ENCODE measurements at regions not wholly inside any gene's neighbourhood (a gene's known extent, or its start where the extent isn't known, plus 50 kb on each side); places are given as distances from the start of the nearest gene placed in this dataset.
"Not testable (repeated sequence)": the region's sequence is repeated elsewhere in the genome, so short reads cannot be mapped to it uniquely, and the experiment has no call there.

GRCh38 chr13:44833626-44834025 is 155.6 kb downstream of the NUFIP1 start:
- no peak for DNase-seq
- H3K27ac Mint-ChIP-seq, result no peak overlapping the region
- no peak overlapping the region for H3K4me3 Mint-ChIP-seq
- no peak for ATAC-seq
- H3K4me1 Mint-ChIP-seq, result no peaks in the 10 kb centered on the region
- no peaks in the 10 kb centered on the region for H3K9me3 Mint-ChIP-seq
- H3K36me3 Mint-ChIP-seq (ENCODE audit: low read depth), result no peaks in the 10 kb centered on the region
- H3K27me3 Mint-ChIP-seq, result peaks cover 2% of the 10 kb centered on the region

GRCh38 chr13:44833139-44833538 is 156.1 kb downstream of the NUFIP1 start:
- no peak for ATAC-seq
- no peak for DNase-seq
- H3K4me1 Mint-ChIP-seq, result no peaks in the 10 kb centered on the region
- peaks cover 2% of the 10 kb centered on the region for H3K27me3 Mint-ChIP-seq
- H3K27ac Mint-ChIP-seq, result no peak overlapping the region
- H3K9me3 Mint-ChIP-seq, result no peaks in the 10 kb centered on the region
- H3K4me3 Mint-ChIP-seq, result no peak overlapping the region
- no peaks in the 10 kb centered on the region for H3K36me3 Mint-ChIP-seq (ENCODE audit: low read depth)

GRCh38 chr13:44826591-44827350 is 162.5 kb downstream of the NUFIP1 start:
- Mint-ChIP-seq H3K27ac (no peak overlapping the region), H3K4me1 (no peaks in the 10 kb centered on the region), H3K9me3 (no peaks in the 10 kb centered on the region), H3K27me3 (peaks cover 5% of the 10 kb centered on the region), H3K4me3 (no peak overlapping the region), H3K36me3 (ENCODE audit: low read depth) (no peaks in the 10 kb centered on the region)
- DNase-seq (no peak), ATAC-seq (no peak)

- Mint-ChIP-seq H3K4me1 (no peaks in the 10 kb centered on the region), H3K27ac (no peak overlapping the region)
- ATAC-seq, result no peak
These were observed 163.3 kb downstream of the NUFIP1 start for GRCh38 chr13:44825953-44826352.

GRCh38 chr13:44823555-44823954 is 165.7 kb downstream of the NUFIP1 start:
- not testable (repeated sequence) for H3K27me3 Mint-ChIP-seq; H3K27ac Mint-ChIP-seq; H3K36me3 Mint-ChIP-seq (ENCODE audit: low read depth); DNase-seq; H3K4me3 Mint-ChIP-seq; H3K9me3 Mint-ChIP-seq; ATAC-seq
- H3K4me1 Mint-ChIP-seq, result peaks cover 13% of the 10 kb centered on the region

More at GRCh38 chr13:44825953-44826352, 163.3 kb downstream of the NUFIP1 start:
- Mint-ChIP-seq H3K9me3 (no peaks in the 10 kb centered on the region), H3K27me3 (peaks cover 3% of the 10 kb centered on the region), H3K36me3 (ENCODE audit: low read depth) (no peaks in the 10 kb centered on the region), H3K4me3 (no peak overlapping the region)
- no peak for DNase-seq

DNA sequence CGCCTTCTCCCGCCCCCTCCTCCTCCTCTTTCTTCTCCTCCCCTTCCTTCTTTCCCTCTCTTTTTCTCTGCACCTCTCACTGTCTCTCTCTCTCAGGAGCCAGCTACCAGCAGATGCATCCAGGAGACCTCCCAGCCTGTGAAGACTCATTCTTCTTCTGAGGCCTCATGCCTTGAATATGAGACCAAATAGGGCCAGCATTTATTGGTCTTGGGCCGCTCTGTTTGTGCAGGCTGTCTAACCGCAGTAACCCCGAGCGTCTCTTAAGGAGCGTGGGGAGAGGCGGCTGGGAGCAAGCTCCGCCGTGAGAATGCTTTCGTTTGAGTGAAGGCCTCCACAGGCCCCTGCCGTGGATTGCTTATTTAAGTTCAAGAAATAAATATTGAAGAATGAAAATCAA is 167.0 kb downstream of the NUFIP1 start:
- DNase-seq (no peak), ATAC-seq (no peak)
- Mint-ChIP-seq H3K27ac (no peak overlapping the region), H3K36me3 (ENCODE audit: low read depth) (no peaks in the 10 kb centered on the region), H3K27me3 (peaks cover 7% of the 10 kb centered on the region), H3K4me3 (no peak overlapping the region), H3K4me1 (peaks cover 16% of the 10 kb centered on the region), H3K9me3 (no peaks in the 10 kb centered on the region)

DNA sequence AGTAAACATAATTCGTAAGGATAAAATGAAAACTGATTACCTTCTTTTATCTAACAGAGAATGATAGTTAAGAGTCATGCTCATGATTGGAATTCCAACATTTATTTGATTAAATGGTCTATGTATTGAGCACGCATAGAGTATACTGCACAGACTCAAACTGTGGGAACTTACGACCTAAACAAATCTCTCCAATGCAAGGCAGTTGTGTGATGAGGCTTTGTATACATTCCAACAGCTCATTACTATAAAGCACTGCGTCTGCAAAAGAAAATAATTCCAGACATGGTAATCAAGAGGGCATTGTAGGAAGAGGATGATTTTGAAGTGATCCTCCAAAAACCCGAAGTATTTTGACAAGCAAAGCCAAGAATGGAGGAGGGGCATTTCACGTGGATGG is 169.5 kb downstream of the NUFIP1 start:
- ATAC-seq, result no peak
- Mint-ChIP-seq H3K27ac (no peak overlapping the region), H3K4me1 (peaks cover 26% of the 10 kb centered on the region)

GRCh38 chr13:44819245-44819644 is 170.0 kb downstream of the NUFIP1 start:
- no peak overlapping the region for H3K4me3 Mint-ChIP-seq
- H3K27me3 Mint-ChIP-seq, result peaks cover 14% of the 10 kb centered on the region
- peak overlapping the region; percentile 49 for H3K27ac Mint-ChIP-seq
- peaks cover 26% of the 10 kb centered on the region for H3K4me1 Mint-ChIP-seq
- H3K36me3 Mint-ChIP-seq (ENCODE audit: low read depth), result no peaks in the 10 kb centered on the region
- peak; percentile 5 for DNase-seq
- peak; percentile 89 for ATAC-seq
- H3K9me3 Mint-ChIP-seq, result no peaks in the 10 kb centered on the region

More for the DNA sequence above, 169.5 kb downstream of the NUFIP1 start:
- H3K9me3 Mint-ChIP-seq, result no peaks in the 10 kb centered on the region
- DNase-seq, result no peak
- no peak overlapping the region for H3K4me3 Mint-ChIP-seq
- H3K27me3 Mint-ChIP-seq, result peaks cover 14% of the 10 kb centered on the region
- no peaks in the 10 kb centered on the region for H3K36me3 Mint-ChIP-seq (ENCODE audit: low read depth)

DNA sequence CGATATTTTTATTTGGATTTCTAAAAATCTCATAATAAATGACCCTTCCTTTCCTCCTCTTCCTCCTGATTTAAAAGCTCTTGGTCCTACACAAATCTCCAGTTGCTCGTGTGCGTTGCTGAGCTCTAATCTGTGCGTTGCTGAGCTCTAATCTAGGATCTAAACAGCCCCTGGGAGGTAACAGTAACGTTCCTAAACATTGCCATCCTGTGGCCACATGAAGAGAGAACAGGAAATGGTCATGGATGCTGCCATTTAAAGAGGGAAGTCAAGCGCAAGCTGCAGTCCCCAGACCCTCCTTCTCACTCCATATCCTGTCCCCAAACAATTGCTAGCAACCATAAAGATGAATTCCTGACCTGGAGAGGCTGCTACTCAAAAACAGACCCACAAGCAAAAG is 170.8 kb downstream of the NUFIP1 start:
- H3K4me1 Mint-ChIP-seq, result peaks cover 26% of the 10 kb centered on the region
- no peaks in the 10 kb centered on the region for H3K9me3 Mint-ChIP-seq
- DNase-seq (no peak), ATAC-seq (no peak)
- peaks cover 14% of the 10 kb centered on the region for H3K27me3 Mint-ChIP-seq
- H3K27ac Mint-ChIP-seq, result no peak overlapping the region
- H3K36me3 Mint-ChIP-seq (ENCODE audit: low read depth), result no peaks in the 10 kb centered on the region
- no peak overlapping the region for H3K4me3 Mint-ChIP-seq

- H3K4me3 Mint-ChIP-seq, result no peak overlapping the region
- no peaks in the 10 kb centered on the region for H3K9me3 Mint-ChIP-seq
- H3K27ac Mint-ChIP-seq, result no peak overlapping the region
- peaks cover 26% of the 10 kb centered on the region for H3K4me1 Mint-ChIP-seq
- H3K27me3 Mint-ChIP-seq, result peaks cover 16% of the 10 kb centered on the region
- no peak for ATAC-seq
- no peaks in the 10 kb centered on the region for H3K36me3 Mint-ChIP-seq (ENCODE audit: low read depth)
- DNase-seq, result no peak
These were observed 171.3 kb downstream of the NUFIP1 start for GRCh38 chr13:44818016-44818415.

GRCh38 chr13:44817131-44817671 is 172.1 kb downstream of the NUFIP1 start:
- no peaks in the 10 kb centered on the region for H3K36me3 Mint-ChIP-seq (ENCODE audit: low read depth)
- no peak overlapping the region for H3K4me3 Mint-ChIP-seq
- DNase-seq, result no peak
- H3K4me1 Mint-ChIP-seq, result peaks cover 26% of the 10 kb centered on the region
- H3K27me3 Mint-ChIP-seq, result peaks cover 19% of the 10 kb centered on the region
- H3K9me3 Mint-ChIP-seq, result no peaks in the 10 kb centered on the region
- no peak overlapping the region for H3K27ac Mint-ChIP-seq
- no peak for ATAC-seq

DNA sequence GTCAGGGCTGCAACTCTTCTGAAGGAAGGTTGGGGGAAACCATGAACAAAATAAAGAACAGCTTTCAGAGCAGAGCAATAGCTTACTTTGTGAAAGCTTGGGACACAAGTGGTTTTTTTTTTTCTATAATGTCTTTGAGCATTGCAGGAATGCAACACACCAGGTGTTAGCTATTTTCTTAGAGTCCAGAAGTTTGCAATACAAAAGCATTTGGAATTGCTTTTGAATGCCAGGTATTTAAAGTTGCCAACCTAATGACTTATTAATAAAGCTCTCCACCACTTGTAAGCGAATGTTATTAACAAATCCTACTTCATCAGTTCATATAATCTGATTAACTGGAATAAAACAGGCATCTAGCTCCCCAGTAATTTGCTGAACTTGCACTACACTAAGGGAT is 172.6 kb downstream of the NUFIP1 start:
- H3K9me3 Mint-ChIP-seq, result no peaks in the 10 kb centered on the region
- DNase-seq (no peak), ATAC-seq (no peak)
- H3K4me1 Mint-ChIP-seq, result peaks cover 26% of the 10 kb centered on the region
- no peak overlapping the region for H3K4me3 Mint-ChIP-seq
- H3K36me3 Mint-ChIP-seq (ENCODE audit: low read depth), result no peaks in the 10 kb centered on the region
- no peak overlapping the region for H3K27ac Mint-ChIP-seq
- H3K27me3 Mint-ChIP-seq, result peaks cover 21% of the 10 kb centered on the region

DNA sequence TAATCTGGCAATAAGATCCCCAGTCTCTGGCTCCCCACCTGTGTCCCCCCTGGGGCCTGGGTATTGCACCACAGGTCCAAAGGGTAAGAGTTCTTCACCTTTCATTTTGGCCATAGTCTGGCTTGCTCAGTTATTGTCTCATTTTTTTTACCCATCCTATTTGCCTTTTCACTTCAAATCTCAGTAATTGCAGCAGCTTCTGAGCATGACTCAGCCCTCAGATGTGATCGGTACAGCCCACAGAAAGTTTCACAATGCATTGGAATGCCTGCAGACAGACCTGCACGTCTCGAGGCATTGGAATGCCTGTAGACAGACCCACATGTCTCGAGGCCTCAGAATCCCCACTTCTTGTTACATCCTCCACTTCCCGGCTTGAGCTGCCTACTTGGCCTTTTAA is 173.6 kb downstream of the NUFIP1 start:
- peaks cover 21% of the 10 kb centered on the region for H3K27me3 Mint-ChIP-seq
- DNase-seq (peak; percentile 7), ATAC-seq (peak; percentile 75)
- no peaks in the 10 kb centered on the region for H3K36me3 Mint-ChIP-seq (ENCODE audit: low read depth)
- H3K4me3 Mint-ChIP-seq, result no peak overlapping the region
- peak overlapping the region; percentile 2 for H3K27ac Mint-ChIP-seq
- H3K4me1 Mint-ChIP-seq, result peaks cover 26% of the 10 kb centered on the region
- H3K9me3 Mint-ChIP-seq, result no peaks in the 10 kb centered on the region

DNA sequence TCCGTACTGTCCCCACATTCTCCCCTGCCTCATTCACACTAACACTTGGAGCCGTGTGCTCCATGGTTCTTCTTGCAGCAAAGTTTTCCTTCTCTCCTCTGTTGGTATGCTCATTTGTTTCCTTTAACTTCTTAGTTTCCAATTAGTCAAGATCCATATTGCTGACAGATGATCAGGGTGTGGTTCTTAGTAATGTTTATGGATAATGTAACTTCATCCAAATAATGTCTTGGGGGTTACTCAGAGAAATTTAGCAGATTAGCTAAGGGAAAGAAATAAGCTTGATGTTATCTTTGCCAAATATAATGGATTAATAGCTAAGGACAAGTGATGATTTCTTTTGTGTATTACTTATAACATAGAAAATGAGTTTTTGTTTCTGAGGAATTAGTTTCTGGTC is 174.4 kb downstream of the NUFIP1 start:
- Mint-ChIP-seq H3K4me3 (no peak overlapping the region), H3K27me3 (peaks cover 21% of the 10 kb centered on the region), H3K27ac (no peak overlapping the region), H3K9me3 (no peaks in the 10 kb centered on the region), H3K4me1 (peaks cover 26% of the 10 kb centered on the region), H3K36me3 (ENCODE audit: low read depth) (no peaks in the 10 kb centered on the region)
- ATAC-seq (no peak), DNase-seq (no peak)

DNA sequence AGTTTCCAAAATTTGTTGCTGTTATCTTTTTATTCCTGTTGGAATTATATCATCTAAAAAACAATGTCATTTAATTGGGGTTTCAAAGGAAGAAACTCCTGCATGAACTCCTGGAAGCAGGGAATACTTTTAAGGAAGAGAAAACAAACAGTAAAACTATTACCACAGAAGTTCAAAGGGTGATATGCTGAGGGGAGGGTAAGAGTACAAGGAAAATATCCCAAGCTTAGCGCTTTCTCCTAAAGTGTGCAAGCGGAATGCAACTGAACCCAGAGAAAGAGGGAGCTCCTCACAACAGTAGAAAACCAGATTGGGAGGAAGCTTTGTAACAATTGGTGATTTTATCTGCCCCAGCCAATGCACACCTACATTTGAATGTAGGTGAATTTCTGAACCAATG is 175.1 kb downstream of the NUFIP1 start:
- DNase-seq (no peak), ATAC-seq (no peak)
- Mint-ChIP-seq H3K27me3 (peaks cover 21% of the 10 kb centered on the region), H3K36me3 (ENCODE audit: low read depth) (no peaks in the 10 kb centered on the region), H3K4me3 (no peak overlapping the region), H3K9me3 (no peaks in the 10 kb centered on the region), H3K27ac (no peak overlapping the region), H3K4me1 (peaks cover 19% of the 10 kb centered on the region)
